B cell (primary cell): ENCODE measurements at regions not wholly inside any gene's neighbourhood (a gene's known extent, or its start where the extent isn't known, plus 50 kb on each side); places are given as distances from the start of the nearest gene placed in this dataset.

Source experiments
- ATAC-seq: fragments of 200-7000 bp; cut with Tn5 transposase; one replicate; pipeline ENCODE4 v1.10.0; 2021; ENCODE audit warnings: low read depth, mild to moderate bottlenecking, moderate number of reproducible peaks, moderate library complexity
- CTCF ChIA-PET: fragments of 350-600 bp; sonication (Branson Sonifier 250); formaldehyde crosslinking; loops from one replicate; lab custom pipeline; 2021; ENCODE audit warnings: antibody characterized with exemption, inconsistent platforms; lab: Charles Lee
- POLR2A ChIA-PET: fragments of 350-600 bp; sonication (Branson Sonifier 250); formaldehyde crosslinking; loops from one replicate; lab custom pipeline; 2021; ENCODE audit warnings: antibody characterized with exemption; lab: Charles Lee
- DNase-seq: peaks from one replicate; pipeline ENCODE4 v3.0.0; 2013
- H2AFZ ChIP-seq: 2 replicates; pipeline ENCODE4 v1.6.1; 2012; ENCODE audit warnings: mild to moderate bottlenecking, low read depth, low read length; ENCODE audit not compliant: insufficient read depth, poor library complexity, severe bottlenecking
- H3K27ac ChIP-seq, 2 donors: 1 replicate in 1 of 2; 2 replicates in 1 of 2; pipeline ENCODE4 v1.5.1; 2012 to 2013; ENCODE audit warnings: low read length in 2 of 2, mild to moderate bottlenecking in 2 of 2, moderate library complexity in 1 of 2
- H3K27me3 ChIP-seq, 4 experiments: fragments of 200-600 bp in 1 of 4; sonication (generic) in 1 of 4; replicated peaks in 1 of 4; 1 replicate in 2 of 4; 2 replicates in 2 of 4; pipeline versions ENCODE4 v1.6.1 to v1.7.0; 2013 to 2016; ENCODE audit warnings: low read length in 3 of 4, mild to moderate bottlenecking in 2 of 4, mixed read lengths in 1 of 4, moderate library complexity in 1 of 4; ENCODE audit not compliant: insufficient read depth in 4 of 4, control insufficient read depth in 3 of 4; ENCODE audit errors: control extremely low read depth in 1 of 4
- H3K36me3 ChIP-seq, 2 experiments: replicated peaks in 1 of 2; 1 replicate in 1 of 2; 2 replicates in 1 of 2; pipeline versions ENCODE4 v1.6.1 to v1.7.1; 2013; ENCODE audit warnings: low read length in 1 of 2; ENCODE audit not compliant: insufficient read depth in 2 of 2, control insufficient read depth in 1 of 2; ENCODE audit errors: control extremely low read depth in 1 of 2, extremely low read depth in 1 of 2
- H3K4me1 ChIP-seq, 2 donors: fragments of 200-600 bp in 1 of 2; sonication (generic) in 1 of 2; 1 replicate in 1 of 2; 2 replicates in 1 of 2; pipeline versions ENCODE4 v1.5.1 to v1.6.1; 2013 to 2017; ENCODE audit warnings: low read length in 2 of 2; ENCODE audit not compliant: control insufficient read depth in 2 of 2, insufficient read depth in 2 of 2
- H3K4me2 ChIP-seq: replicated peaks from 2 replicates; pipeline ENCODE3; 2012; ENCODE audit warnings: mild to moderate bottlenecking, low read depth, low read length; ENCODE audit not compliant: poor library complexity, severe bottlenecking
- H3K4me3 ChIP-seq, 5 experiments: fragments of 200-600 bp in 1 of 5; sonication (generic) in 1 of 5; 1 replicate in 3 of 5; 2 replicates in 2 of 5; pipeline versions ENCODE4 v1.5.1 to v1.7.0; 2011 to 2016; ENCODE audit warnings: low read length in 4 of 5, mild to moderate bottlenecking in 4 of 5, low read depth in 2 of 5, control low read depth in 1 of 5, moderate library complexity in 1 of 5; ENCODE audit not compliant: insufficient read depth in 1 of 5; ENCODE audit errors: control extremely low read depth in 1 of 5, extremely low read depth in 1 of 5
- H3K79me2 ChIP-seq: fragments of 200-600 bp; sonication (generic); one replicate; pipeline ENCODE4 v1.6.0; 2016; ENCODE audit warnings: low read length; ENCODE audit not compliant: control insufficient read depth, insufficient read depth
- H3K9ac ChIP-seq: fragments of 200-600 bp; sonication (generic); 2 replicates; pipeline ENCODE4 v1.6.1; 2017; ENCODE audit warnings: mild to moderate bottlenecking, low read length, moderate library complexity
- H3K9me3 ChIP-seq, 3 donors: one replicate each; pipeline versions ENCODE4 v1.6.1 to v1.7.1; 2013; ENCODE audit warnings: low read length in 2 of 3; ENCODE audit not compliant: control insufficient read depth in 2 of 3, insufficient read depth in 1 of 3; ENCODE audit errors: control extremely low read depth in 1 of 3
- H4K20me1 ChIP-seq: 2 replicates; pipeline ENCODE4 v1.6.0; 2012; ENCODE audit warnings: mild to moderate bottlenecking, low read length; ENCODE audit not compliant: insufficient read depth, control insufficient read depth, poor library complexity, severe bottlenecking
- H3K27ac Mint-ChIP-seq: one replicate; pipeline ENCODE4 v1.8.0; 2021; ENCODE audit warnings: mixed read lengths
- H3K27me3 Mint-ChIP-seq: one replicate; pipeline ENCODE4 v1.8.0; 2021; ENCODE audit warnings: mixed read lengths
- H3K4me1 Mint-ChIP-seq: one replicate; pipeline ENCODE4 v1.8.0; 2021; ENCODE audit warnings: mixed read lengths
- H3K4me3 Mint-ChIP-seq: one replicate; pipeline ENCODE4 v1.8.0; 2021; ENCODE audit warnings: mixed read lengths
- H3K9me3 Mint-ChIP-seq: one replicate; pipeline ENCODE4 v1.8.0; 2022; ENCODE audit warnings: mixed read lengths; ENCODE audit not compliant: insufficient read depth
- CTCF ChIP-seq: fragments of 200-600 bp; IDR thresholded peaks from one replicate; pipeline ENCODE4 v1.8.0; 2022; ENCODE audit warnings: antibody characterized with exemption, mild to moderate bottlenecking
- EZH2 ChIP-seq: IDR thresholded peaks from 2 replicates; pipeline ENCODE4 v1.6.1; 2012; ENCODE audit warnings: borderline replicate concordance, low read depth, mild to moderate bottlenecking, moderate library complexity, low read length; ENCODE audit not compliant: insufficient read depth, poor library complexity, severe bottlenecking
- WGBS: methylation state at CpG from one replicate; pipeline ENCODE4 v1.1.5; 2013; ENCODE audit warnings: missing lambda C conversion rate; ENCODE audit not compliant: insufficient coverage; 5-methylcytosine and 5-hydroxymethylcytosine counted together
- intact Hi-C: fragments of 100-400 bp; cut with micrococcal nuclease; formaldehyde crosslinking; loops from one replicate; pipeline ENCODE4 v1.10.0; 2022

- intact Hi-C loops: no loop called here
- H3K4me1 ChIP-seq: no peaks in the 10 kb centered on the region
- ATAC-seq: no peak
- Mint-ChIP-seq H3K4me1 (no peaks in the 10 kb centered on the region), H3K9me3 (no peaks in the 10 kb centered on the region), H3K27me3 (no peaks in the 10 kb centered on the region), H3K27ac (no peak overlapping the region), H3K4me3 (no peak overlapping the region)
- CTCF ChIA-PET: no interaction called here
- no peaks in the 10 kb centered on the region for H4K20me1 ChIP-seq
- H3K79me2 ChIP-seq: no peaks in the 10 kb centered on the region
- WGBS: no CpG with 5 or more reads among the region's 1 CpG
- H3K9me3 ChIP-seq: no peaks in the 10 kb centered on the region
- no peak overlapping the region for H3K4me2 ChIP-seq
- TF ChIP-seq CTCF: no peak
- no peak for TF ChIP-seq EZH2
- no peaks in the 10 kb centered on the region for H3K36me3 ChIP-seq
- POLR2A ChIA-PET: no interaction called here
- no peak overlapping the region for H3K4me3 ChIP-seq
- no peak overlapping the region for H3K9ac ChIP-seq
- no peaks in the 10 kb centered on the region for H3K27me3 ChIP-seq
- H3K27ac ChIP-seq: no peak overlapping the region
- no peak overlapping the region for H2AFZ ChIP-seq
- DNase-seq: no peak
Observed at GRCh38 chr2:75894170-75894569, 183.5 kb upstream of the GCFC2 start.

GRCh38 chr2:75892490-75892889 lies 181.8 kb upstream of the GCFC2 start:
- Mint-ChIP-seq H3K27ac (no peak overlapping the region), H3K27me3 (no peaks in the 10 kb centered on the region), H3K4me1 (no peaks in the 10 kb centered on the region), H3K9me3 (no peaks in the 10 kb centered on the region), H3K4me3 (no peak overlapping the region)
- no peaks in the 10 kb centered on the region for H3K9me3 ChIP-seq
- no peak overlapping the region for H3K27ac ChIP-seq
- ATAC-seq (no peak), DNase-seq (no peak)
- POLR2A ChIA-PET: no interaction called here
- intact Hi-C loops: no loop called here
- TF ChIP-seq CTCF (no peak), EZH2 (no peak)
- no peaks in the 10 kb centered on the region for H3K36me3 ChIP-seq
- no peak overlapping the region for H3K9ac ChIP-seq
- CTCF ChIA-PET: no interaction called here
- no peaks in the 10 kb centered on the region for H3K4me1 ChIP-seq
- H3K79me2 ChIP-seq: no peaks in the 10 kb centered on the region
- no peak overlapping the region for H3K4me3 ChIP-seq
- H3K4me2 ChIP-seq: no peak overlapping the region
- H3K27me3 ChIP-seq: no peaks in the 10 kb centered on the region
- H4K20me1 ChIP-seq: no peaks in the 10 kb centered on the region
- no CpG with 5 or more reads among the region's 2 CpGs for WGBS
- H2AFZ ChIP-seq: no peak overlapping the region
